ENCODE measurements at regions not wholly inside any gene's neighbourhood (a gene's known extent, or its start where the extent isn't known, plus 50 kb on each side); places are given as distances from the start of the nearest gene placed in this dataset.
"Not testable (repeated sequence)": the region's sequence is repeated elsewhere in the genome, so short reads cannot be mapped to it uniquely, and the experiment has no call there.

DNA sequence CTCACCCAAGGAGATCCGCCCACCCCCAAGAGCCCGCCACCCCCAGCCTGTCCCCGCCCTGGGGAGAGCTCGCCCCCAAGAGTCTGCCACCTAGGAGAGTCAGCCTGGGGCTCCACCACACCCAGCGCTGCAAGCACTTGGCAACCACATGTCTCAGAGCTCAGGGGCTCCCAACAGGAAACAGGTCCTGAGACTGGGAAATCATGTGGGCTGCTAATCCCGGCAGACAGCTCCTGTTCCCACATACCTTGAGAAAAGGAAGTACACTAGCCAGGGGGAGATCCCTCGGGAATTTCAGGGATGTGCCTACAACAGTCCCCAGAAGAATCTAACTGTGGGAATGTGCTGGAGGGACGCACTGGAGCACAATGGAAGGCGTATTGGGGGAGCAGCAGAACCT lies 331.4 kb downstream of the ANAPC1 start:
- DNase-seq (ENCODE audit: low spot score); in situ Hi-C loops (cut with MboI; ENCODE audit: low sequenced_read_pairs, unreplicated experiment): not testable (repeated sequence)

DNA sequence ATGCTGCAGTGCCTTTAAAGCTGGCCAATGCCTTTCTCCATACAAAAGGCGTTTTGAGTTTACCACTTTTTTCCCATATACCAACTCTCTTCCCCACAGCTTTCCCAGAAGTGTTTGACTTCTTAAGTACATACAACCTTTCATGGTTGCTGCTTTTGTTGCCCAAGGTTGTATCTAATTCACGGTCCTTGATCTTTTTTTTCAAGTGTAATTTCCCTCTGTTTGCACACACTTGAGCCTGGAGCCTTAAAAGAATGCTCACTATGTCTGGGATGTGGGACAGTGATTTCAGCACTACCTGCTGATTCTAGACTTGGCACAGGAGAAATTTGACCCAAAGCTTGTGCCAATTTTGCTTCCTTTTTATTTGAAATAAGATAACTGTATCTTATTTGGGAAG lies 324.7 kb downstream of the ANAPC1 start:
- in situ Hi-C loops (cut with MboI; ENCODE audit: low sequenced_read_pairs, unreplicated experiment): not testable (repeated sequence)

DNA sequence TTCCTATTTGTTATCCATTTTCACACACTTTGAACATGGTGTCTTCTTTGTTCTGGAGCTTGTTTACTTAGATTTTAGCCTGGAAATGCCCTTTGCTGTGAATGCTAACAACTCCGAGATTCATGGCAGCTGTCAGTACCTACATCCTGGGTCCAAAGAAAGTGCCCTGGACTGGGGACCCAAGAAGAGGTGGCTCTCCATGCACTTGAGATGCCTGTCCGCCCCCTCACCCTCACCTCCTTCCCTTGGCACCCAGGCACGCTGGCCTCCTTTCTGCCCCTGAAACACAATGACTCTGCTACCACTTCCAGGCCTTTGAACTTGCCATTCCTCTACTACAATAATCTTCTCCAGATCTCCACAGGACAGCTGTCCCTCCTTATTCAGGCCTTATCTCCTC lies 324.2 kb downstream of the ANAPC1 start:
- in situ Hi-C loops (cut with MboI; ENCODE audit: low sequenced_read_pairs, unreplicated experiment): not testable (repeated sequence)

More for the DNA sequence above, 324.7 kb downstream of the ANAPC1 start:
- not testable (repeated sequence) for DNase-seq (ENCODE audit: low spot score)

GRCh38 chr2:111566068-111566467 lies 317.9 kb downstream of the ANAPC1 start:
- in situ Hi-C loops (cut with MboI; ENCODE audit: low sequenced_read_pairs, unreplicated experiment); DNase-seq (ENCODE audit: low spot score): not testable (repeated sequence)

More for the DNA sequence above, 324.2 kb downstream of the ANAPC1 start:
- DNase-seq (ENCODE audit: low spot score): not testable (repeated sequence)

GRCh38 chr2:111567233-111567632 lies 316.8 kb downstream of the ANAPC1 start:
- DNase-seq (ENCODE audit: low spot score); in situ Hi-C loops (cut with MboI; ENCODE audit: low sequenced_read_pairs, unreplicated experiment): not testable (repeated sequence)

DNA sequence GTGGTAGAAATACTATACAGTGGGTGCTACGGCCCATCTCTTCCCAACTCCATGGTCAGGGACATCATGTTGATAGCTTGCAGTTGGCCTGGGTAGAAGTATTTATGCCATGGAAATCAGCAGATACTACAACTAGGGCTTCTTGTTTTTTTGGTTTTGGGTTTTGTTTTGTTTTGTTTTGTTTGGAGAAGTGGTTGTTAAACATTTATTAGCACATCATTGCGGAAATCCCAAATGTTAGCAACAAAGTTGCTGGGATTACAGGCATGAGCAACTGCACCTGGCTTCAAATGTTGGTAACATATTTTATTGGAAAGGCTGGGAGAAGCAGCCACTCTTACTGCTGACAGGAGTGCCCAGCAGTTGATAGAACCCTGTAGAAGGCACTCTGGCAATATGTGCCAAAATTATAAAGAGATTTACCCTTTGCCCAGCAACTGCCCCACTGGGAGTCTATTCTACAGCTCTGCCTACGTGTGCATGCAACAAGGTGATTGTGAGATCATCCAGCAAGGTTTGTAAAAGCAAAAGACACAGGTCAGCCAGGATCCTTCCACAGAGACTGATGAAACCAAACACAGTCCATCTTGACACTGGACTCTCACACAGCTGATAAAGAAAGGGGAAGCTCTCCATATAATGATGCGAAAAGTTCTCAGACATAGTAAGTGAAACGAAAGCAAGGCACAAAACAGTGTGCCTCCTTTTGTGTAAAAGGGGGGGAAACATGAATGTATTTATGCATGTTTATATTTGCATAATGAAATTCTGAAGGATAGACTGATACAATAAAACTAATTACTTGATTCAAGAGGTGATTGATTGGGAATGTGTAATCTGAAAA lies 314.4 kb downstream of the ANAPC1 start:
- DNase-seq (ENCODE audit: low spot score); in situ Hi-C loops (cut with MboI; ENCODE audit: low sequenced_read_pairs, unreplicated experiment): not testable (repeated sequence)

DNA sequence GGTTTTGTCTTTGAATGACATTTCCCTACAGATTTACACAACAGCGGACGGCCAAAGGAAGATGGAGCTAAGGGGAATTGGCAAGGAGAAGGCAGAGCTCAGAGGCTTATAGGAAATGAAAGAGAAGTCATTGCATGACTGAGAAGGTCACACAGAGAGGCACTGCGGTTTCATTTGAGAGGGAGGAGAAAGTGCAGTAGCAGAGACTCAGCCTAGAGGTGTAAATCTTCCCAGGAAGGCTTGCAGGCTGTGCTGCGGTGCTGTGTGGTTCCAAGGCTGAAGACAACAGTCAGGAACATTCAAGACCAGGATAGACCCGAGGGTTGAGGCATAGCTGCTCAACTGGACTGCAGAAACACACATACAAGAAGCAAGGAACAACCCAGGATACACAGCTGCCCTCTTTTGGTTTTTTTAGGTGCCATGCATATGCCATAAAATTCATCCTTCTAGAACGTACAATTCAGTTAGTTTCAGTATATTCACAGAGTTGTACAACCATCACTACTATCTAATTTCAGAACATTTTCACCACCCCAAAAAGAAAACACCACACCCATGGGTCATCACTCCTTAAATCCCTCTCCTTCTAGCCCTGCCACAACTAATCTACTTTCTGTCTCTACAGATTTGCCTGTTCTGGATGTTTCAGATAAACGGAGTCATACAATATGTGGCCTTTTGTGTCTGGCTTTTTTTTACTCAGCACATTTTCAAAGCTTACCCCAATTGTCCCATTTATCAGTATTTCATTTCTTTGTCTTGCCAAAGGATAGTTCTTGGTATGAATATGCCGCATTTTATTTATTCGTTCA lies 313.5 kb downstream of the ANAPC1 start:
- DNase-seq (ENCODE audit: low spot score); in situ Hi-C loops (cut with MboI; ENCODE audit: low sequenced_read_pairs, unreplicated experiment): not testable (repeated sequence)

- DNase-seq (ENCODE audit: low spot score); in situ Hi-C loops (cut with MboI; ENCODE audit: low sequenced_read_pairs, unreplicated experiment): not testable (repeated sequence)
Observed at GRCh38 chr2:111574803-111575202, 309.2 kb downstream of the ANAPC1 start.

DNA sequence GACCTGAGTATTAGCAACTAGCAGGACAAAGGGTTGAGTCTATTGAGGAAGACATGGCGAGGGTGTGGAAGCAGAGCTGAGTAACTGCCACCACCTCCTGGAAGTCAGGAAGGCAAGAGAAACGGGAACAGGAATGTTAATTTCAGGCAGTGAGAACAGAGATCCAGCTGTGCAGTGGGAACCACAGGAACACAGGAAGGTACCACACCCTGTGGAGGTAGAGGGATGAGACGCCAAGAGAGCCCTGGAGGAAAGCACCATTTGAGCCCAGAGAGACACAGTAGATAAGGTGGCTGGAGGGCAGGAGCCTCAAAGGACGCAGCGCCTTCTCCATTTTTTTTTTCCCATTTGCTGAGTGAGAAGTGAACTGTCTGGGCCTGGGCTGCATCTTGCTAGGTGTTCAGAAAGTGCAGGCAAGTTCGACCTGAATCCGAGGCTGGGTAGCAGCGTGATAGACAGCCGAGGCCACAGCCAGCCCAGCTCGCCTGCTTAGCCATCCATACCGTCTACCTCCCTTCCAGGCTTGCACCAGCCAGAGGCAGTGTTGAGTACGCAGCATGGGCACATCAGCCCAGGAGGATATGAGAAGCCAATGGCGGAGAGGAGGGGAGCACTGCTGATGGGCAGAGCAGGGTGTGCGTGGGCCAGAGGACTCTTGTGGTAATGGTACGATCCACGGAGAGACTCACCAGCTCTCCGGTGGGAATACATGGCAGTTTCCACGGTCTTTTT lies 306.7 kb downstream of the ANAPC1 start:
- in situ Hi-C loops (cut with MboI; ENCODE audit: low sequenced_read_pairs, unreplicated experiment); DNase-seq (ENCODE audit: low spot score): not testable (repeated sequence)

DNA sequence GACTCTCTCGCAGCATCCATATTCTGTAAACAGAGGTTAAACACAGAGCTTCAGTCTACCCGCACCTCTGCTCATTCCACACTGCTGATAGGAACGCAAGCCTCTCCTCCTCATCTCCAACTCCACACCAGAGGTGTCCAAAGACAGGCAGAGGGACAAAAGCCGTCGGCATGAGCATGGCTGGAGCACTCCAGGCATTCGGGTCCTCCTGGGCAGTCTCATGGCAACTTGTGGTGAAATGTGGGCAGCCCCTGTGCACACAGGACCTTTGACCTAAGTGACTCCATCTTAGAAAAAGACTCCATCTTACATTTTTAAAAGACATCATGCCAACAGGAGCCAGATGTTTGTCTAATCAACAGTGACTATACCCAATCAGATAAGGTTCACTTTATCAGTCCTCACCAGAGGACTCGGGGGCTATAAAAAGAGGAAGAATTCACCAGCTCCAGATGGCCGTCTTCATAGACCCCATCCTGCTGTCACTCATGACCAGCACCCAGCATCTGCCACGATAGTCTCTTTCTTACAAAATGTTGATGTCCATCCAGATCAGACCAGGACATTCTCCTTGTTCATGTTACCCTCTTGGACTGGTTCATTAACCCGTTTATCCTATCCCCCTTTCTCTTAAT lies 304.4 kb downstream of the ANAPC1 start:
- in situ Hi-C loops (cut with MboI; ENCODE audit: low sequenced_read_pairs, unreplicated experiment): not testable (repeated sequence)

DNA sequence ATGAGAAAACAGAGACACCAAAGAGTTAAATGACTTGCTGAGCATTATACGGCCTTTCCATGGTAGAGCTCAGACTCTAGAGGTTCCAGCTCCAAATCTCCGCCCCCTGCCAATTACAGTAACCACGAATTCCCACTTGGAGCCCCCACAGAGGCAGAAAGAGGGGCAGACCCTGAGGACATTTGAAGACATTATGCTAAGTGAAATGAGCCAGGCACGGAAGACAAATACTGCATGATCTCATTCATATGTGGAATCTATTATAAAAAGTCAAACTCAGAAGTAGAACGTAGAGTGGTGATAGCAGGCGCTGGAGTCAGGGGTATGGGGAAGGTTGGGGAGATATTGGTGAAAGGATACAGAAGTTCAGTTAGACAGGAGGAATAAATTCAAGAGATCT lies 303.4 kb downstream of the ANAPC1 start:
- in situ Hi-C loops (cut with MboI; ENCODE audit: low sequenced_read_pairs, unreplicated experiment); DNase-seq (ENCODE audit: low spot score): not testable (repeated sequence)

More for the DNA sequence above, 304.4 kb downstream of the ANAPC1 start:
- not testable (repeated sequence) for DNase-seq (ENCODE audit: low spot score)

DNA sequence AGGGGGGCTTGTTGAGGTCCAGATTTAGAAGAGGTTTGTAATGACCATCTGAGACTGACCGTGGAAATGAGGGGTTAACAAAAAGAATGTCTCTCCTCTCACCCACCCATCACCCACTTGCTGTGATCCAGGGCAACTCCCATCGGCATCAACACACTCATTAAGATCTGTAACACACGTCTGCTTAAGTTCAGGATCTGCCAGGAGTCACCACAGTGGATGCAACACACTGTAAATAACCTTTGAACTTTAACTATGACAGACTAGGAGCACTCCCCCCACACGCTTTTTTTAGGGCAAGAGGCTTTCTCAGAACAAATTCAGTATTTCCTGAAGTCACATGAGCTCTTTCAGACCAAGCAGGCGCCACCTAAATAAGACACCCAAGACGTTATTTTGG lies 301.9 kb downstream of the ANAPC1 start:
- DNase-seq (ENCODE audit: low spot score); in situ Hi-C loops (cut with MboI; ENCODE audit: low sequenced_read_pairs, unreplicated experiment): not testable (repeated sequence)

GRCh38 chr2:111583480-111583879 lies 300.5 kb downstream of the ANAPC1 start:
- in situ Hi-C loops (cut with MboI; ENCODE audit: low sequenced_read_pairs, unreplicated experiment); DNase-seq (ENCODE audit: low spot score): not testable (repeated sequence)

DNA sequence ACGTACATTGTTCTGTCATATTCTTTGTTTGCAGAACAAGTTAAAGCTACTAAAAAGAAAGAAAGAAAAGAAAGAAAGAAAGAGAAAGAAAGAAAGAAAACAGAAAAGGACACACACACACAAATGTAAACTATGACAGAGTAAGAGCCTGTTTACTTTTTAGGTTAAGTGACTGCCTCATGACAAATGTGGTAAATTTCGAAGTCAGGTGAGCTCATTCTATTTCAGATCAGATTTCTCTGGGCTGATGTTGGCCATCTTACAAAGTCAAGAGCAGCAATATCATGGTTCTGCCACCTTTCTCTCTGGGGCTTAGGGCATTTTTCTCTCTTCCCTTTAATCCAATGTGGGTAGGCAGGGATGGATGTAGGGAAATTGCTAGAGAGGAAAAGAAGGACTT lies 299.5 kb downstream of the ANAPC1 start:
- DNase-seq (ENCODE audit: low spot score); in situ Hi-C loops (cut with MboI; ENCODE audit: low sequenced_read_pairs, unreplicated experiment): not testable (repeated sequence)

DNA sequence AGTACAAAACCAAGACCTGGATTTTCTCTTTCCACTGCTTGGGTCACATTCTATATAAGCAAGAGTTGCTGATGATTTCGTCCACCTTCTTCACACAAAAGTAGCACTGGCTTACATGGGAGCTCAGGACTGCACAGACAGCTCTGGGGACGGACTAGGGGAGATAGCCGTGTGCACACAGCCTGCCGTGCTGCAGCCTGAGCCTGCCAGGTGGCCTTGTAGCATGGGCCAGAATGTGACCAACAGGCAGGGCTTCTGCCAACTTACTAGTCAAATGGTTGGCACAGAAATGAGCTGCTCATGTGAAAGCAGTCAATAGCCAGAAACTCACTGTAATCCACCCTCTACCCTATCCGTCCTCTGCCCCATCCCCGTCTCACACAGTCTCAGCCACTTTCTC lies 299.0 kb downstream of the ANAPC1 start:
- DNase-seq (ENCODE audit: low spot score); in situ Hi-C loops (cut with MboI; ENCODE audit: low sequenced_read_pairs, unreplicated experiment): not testable (repeated sequence)

- in situ Hi-C loops (cut with MboI; ENCODE audit: low sequenced_read_pairs, unreplicated experiment); DNase-seq (ENCODE audit: low spot score): not testable (repeated sequence)
Observed at GRCh38 chr2:111586014-111586413, 298.0 kb downstream of the ANAPC1 start.

GRCh38 chr2:111595072-111595471 lies 288.9 kb downstream of the ANAPC1 start:
- in situ Hi-C loops (cut with MboI; ENCODE audit: low sequenced_read_pairs, unreplicated experiment); DNase-seq (ENCODE audit: low spot score): not testable (repeated sequence)
